ENCODE measurements at regions not wholly inside any gene's neighbourhood (a gene's known extent, or its start where the extent isn't known, plus 50 kb on each side); places are given as distances from the start of the nearest gene placed in this dataset.
"Not testable (repeated sequence)": the region's sequence is repeated elsewhere in the genome, so short reads cannot be mapped to it uniquely, and the experiment has no call there.

GRCh38 chr4:112726041-112726440 is 89.1 kb downstream of the LARP7 start:
- H3K79me2 ChIP-seq (ENCODE audit: control insufficient read depth, insufficient read depth, low read length) = no peaks in the 10 kb centered on the region
- Mint-ChIP-seq H3K9me3 (ENCODE audit: insufficient read depth) (no peaks in the 10 kb centered on the region), H3K27ac (no peak overlapping the region), H3K4me1 (no peaks in the 10 kb centered on the region), H3K4me3 (no peak overlapping the region), H3K27me3 (peaks cover 12% of the 10 kb centered on the region)
- H2AFZ ChIP-seq (ENCODE audit: insufficient read depth, low read depth, low read length, poor library complexity, severe bottlenecking) = no peak overlapping the region
- H3K36me3 ChIP-seq (replicated peaks in 1 of 2; ENCODE audit: control extremely low read depth in 1 of 2, control insufficient read depth in 1 of 2, extremely low read depth in 1 of 2, insufficient read depth in 2 of 2, low read length in 1 of 2) = no peaks in the 10 kb centered on the region
- H3K4me2 ChIP-seq (replicated peaks; ENCODE audit: low read depth, low read length, poor library complexity, severe bottlenecking) = no peak overlapping the region
- H3K27ac ChIP-seq (ENCODE audit: low read length in 2 of 2) = no peak overlapping the region
- H3K9me3 ChIP-seq (ENCODE audit: control extremely low read depth in 1 of 3, control insufficient read depth in 2 of 3, insufficient read depth in 1 of 3, low read length in 2 of 3) = no peaks in the 10 kb centered on the region
- ChIA-PET POLR2A (no interaction called here), CTCF (no interaction called here)
- no peak overlapping the region for H3K4me3 ChIP-seq (ENCODE audit: control extremely low read depth in 1 of 5, extremely low read depth in 1 of 5, insufficient read depth in 1 of 5, low read depth in 2 of 5, low read length in 4 of 5)
- DNase-seq (no peak), ATAC-seq (ENCODE audit: low read depth) (no peak)
- peaks cover 0 to under 1% (median 0%) of the 10 kb centered on the region in 4 experiments for H3K27me3 ChIP-seq (replicated peaks in 1 of 4; ENCODE audit: control extremely low read depth in 1 of 4, control insufficient read depth in 3 of 4, insufficient read depth in 4 of 4, low read length in 3 of 4)
- H4K20me1 ChIP-seq (ENCODE audit: control insufficient read depth, insufficient read depth, low read length, poor library complexity, severe bottlenecking) = no peaks in the 10 kb centered on the region
- TF ChIP-seq CTCF (IDR thresholded peaks at IDR 0.05) (no peak), EZH2 (IDR thresholded peaks at IDR 0.05; ENCODE audit: borderline replicate concordance, insufficient read depth, low read depth, low read length, poor library complexity, severe bottlenecking) (no peak)
- WGBS (ENCODE audit: insufficient coverage) = no CpG with 5 or more reads among the region's 1 CpG
- intact Hi-C loops (cut with micrococcal nuclease) = no loop called here
- H3K4me1 ChIP-seq (ENCODE audit: control insufficient read depth in 2 of 2, insufficient read depth in 2 of 2, low read length in 2 of 2) = no peaks in the 10 kb centered on the region
- H3K9ac ChIP-seq (ENCODE audit: low read length) = no peak overlapping the region

DNA sequence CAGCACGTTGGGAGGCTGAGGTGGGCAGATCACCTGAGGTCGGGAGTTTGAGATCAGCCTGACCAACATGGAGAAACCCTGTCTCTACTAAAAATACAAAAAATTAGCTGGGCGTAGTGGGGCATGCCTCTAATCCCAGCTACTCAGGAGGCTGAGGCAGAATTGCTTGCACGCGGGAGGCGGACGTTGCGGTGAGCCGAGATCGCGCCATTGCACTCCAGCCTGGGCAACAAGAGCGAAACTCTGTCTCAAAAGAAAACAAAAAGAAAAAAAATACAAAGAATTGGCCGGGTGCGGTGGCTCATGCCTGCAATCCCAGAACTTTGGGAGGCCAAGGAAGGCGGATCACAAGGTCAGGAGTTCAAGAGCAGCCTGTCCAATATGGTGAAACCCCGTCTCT is 90.8 kb downstream of the LARP7 start:
- CTCF ChIA-PET; H3K9me3 ChIP-seq (ENCODE audit: control extremely low read depth in 1 of 3, control insufficient read depth in 2 of 3, insufficient read depth in 1 of 3, low read length in 2 of 3); H3K36me3 ChIP-seq (replicated peaks in 1 of 2; ENCODE audit: control extremely low read depth in 1 of 2, control insufficient read depth in 1 of 2, extremely low read depth in 1 of 2, insufficient read depth in 2 of 2, low read length in 1 of 2); POLR2A ChIA-PET; intact Hi-C loops (cut with micrococcal nuclease); H3K4me2 ChIP-seq (replicated peaks; ENCODE audit: low read depth, low read length, poor library complexity, severe bottlenecking); H2AFZ ChIP-seq (ENCODE audit: insufficient read depth, low read depth, low read length, poor library complexity, severe bottlenecking); H3K4me1 ChIP-seq (ENCODE audit: control insufficient read depth in 2 of 2, insufficient read depth in 2 of 2, low read length in 2 of 2); ATAC-seq (ENCODE audit: low read depth); DNase-seq; H3K4me1 Mint-ChIP-seq; H3K4me3 Mint-ChIP-seq; H3K27ac ChIP-seq (ENCODE audit: low read length in 2 of 2); H3K27ac Mint-ChIP-seq; H3K9ac ChIP-seq (ENCODE audit: low read length); H4K20me1 ChIP-seq (ENCODE audit: control insufficient read depth, insufficient read depth, low read length, poor library complexity, severe bottlenecking); H3K4me3 ChIP-seq (ENCODE audit: control extremely low read depth in 1 of 5, extremely low read depth in 1 of 5, insufficient read depth in 1 of 5, low read depth in 2 of 5, low read length in 4 of 5); H3K27me3 Mint-ChIP-seq; H3K79me2 ChIP-seq (ENCODE audit: control insufficient read depth, insufficient read depth, low read length); H3K27me3 ChIP-seq (replicated peaks in 1 of 4; ENCODE audit: control extremely low read depth in 1 of 4, control insufficient read depth in 3 of 4, insufficient read depth in 4 of 4, low read length in 3 of 4); H3K9me3 Mint-ChIP-seq (ENCODE audit: insufficient read depth): not testable (repeated sequence)
- WGBS (ENCODE audit: insufficient coverage) = 99% methylated on average over 13 of the region's 16 CpGs

Data from B cell (primary cell).